GM18505 (cell line): ENCODE measurements at regions not wholly inside any gene's neighbourhood (a gene's known extent, or its start where the extent isn't known, plus 50 kb on each side); places are given as distances from the start of the nearest gene placed in this dataset.
"Not testable (repeated sequence)": the region's sequence is repeated elsewhere in the genome, so short reads cannot be mapped to it uniquely, and the experiment has no call there.

ENCODE experiments used
- ATAC-seq: cut with Tn5 transposase; IDR thresholded peaks from one replicate; pipeline ENCODE4 v1.9.1; 2021; ENCODE audit not compliant: unreplicated experiment
- POLR2A ChIP-seq: IDR thresholded peaks from 4 replicates; pipeline ENCODE4 v1.6.1; 2011; ENCODE audit warnings: borderline replicate concordance; ENCODE audit not compliant: insufficient read depth, insufficient read length; ENCODE audit errors: extremely low read depth

GRCh38 chr20:30361756-30362155, 895.7 kb upstream of the DEFB115 start:
- ATAC-seq, result not testable (repeated sequence)

- ATAC-seq, result not testable (repeated sequence)
Observed at GRCh38 chr20:30376430-30376766, 881.1 kb upstream of the DEFB115 start.

- peak; percentile 92 for ATAC-seq
- no peak for TF ChIP-seq POLR2A
Observed at GRCh38 chr20:30376767-30377658, 880.5 kb upstream of the DEFB115 start.

GRCh38 chr20:30378317-30378716, 879.1 kb upstream of the DEFB115 start:
- not testable (repeated sequence) for ATAC-seq

- ATAC-seq, result not testable (repeated sequence)
Observed at GRCh38 chr20:30378721-30379120, 878.7 kb upstream of the DEFB115 start.

- ATAC-seq, result not testable (repeated sequence)
Observed at GRCh38 chr20:30384841-30385240, 872.6 kb upstream of the DEFB115 start.

GRCh38 chr20:30386099-30386498, 871.4 kb upstream of the DEFB115 start:
- ATAC-seq, result not testable (repeated sequence)

GRCh38 chr20:30387823-30388222, 869.6 kb upstream of the DEFB115 start:
- ATAC-seq, result not testable (repeated sequence)

GRCh38 chr20:30393523-30393922, 863.9 kb upstream of the DEFB115 start:
- not testable (repeated sequence) for ATAC-seq

GRCh38 chr20:30397111-30397510, 860.4 kb upstream of the DEFB115 start:
- ATAC-seq, result not testable (repeated sequence)

GRCh38 chr20:30405061-30405460, 852.4 kb upstream of the DEFB115 start:
- not testable (repeated sequence) for ATAC-seq

GRCh38 chr20:30405585-30405984, 851.9 kb upstream of the DEFB115 start:
- ATAC-seq, result not testable (repeated sequence)

GRCh38 chr20:30406370-30406769, 851.1 kb upstream of the DEFB115 start:
- not testable (repeated sequence) for ATAC-seq

GRCh38 chr20:30412972-30413371, 844.5 kb upstream of the DEFB115 start:
- ATAC-seq, result no peak
- no peak for TF ChIP-seq POLR2A

- not testable (repeated sequence) for ATAC-seq
Observed at GRCh38 chr20:30417387-30417786, 840.1 kb upstream of the DEFB115 start.

- not testable (repeated sequence) for ATAC-seq
Observed at GRCh38 chr20:30418378-30418777, 839.1 kb upstream of the DEFB115 start.

- no peak for ATAC-seq
- no peak for TF ChIP-seq POLR2A
Observed at GRCh38 chr20:30419466-30419865, 838.0 kb upstream of the DEFB115 start.

- not testable (repeated sequence) for ATAC-seq
Observed at GRCh38 chr20:30419871-30420420, 837.5 kb upstream of the DEFB115 start.
